ENCODE measurements at regions not wholly inside any gene's neighbourhood (a gene's known extent, or its start where the extent isn't known, plus 50 kb on each side); places are given as distances from the start of the nearest gene placed in this dataset.

GRCh38 chr10:4684434-4684833 is 141.6 kb upstream of the AKR1E2 start:
- TF ChIP-seq EZH2 (IDR thresholded peaks at IDR 0.05; ENCODE audit: low read length, unreplicated experiment): no peak
- no peak for TF ChIP-seq CTCF (conservative IDR thresholded peaks at IDR 0.05; ENCODE audit: low read depth, low read length)
- no peak for TF ChIP-seq EZH2phosphoT487 (IDR thresholded peaks at IDR 0.05; ENCODE audit: borderline replicate concordance, low read length)

Measured in PC-3 (cell line).